ENCODE measurements at regions not wholly inside any gene's neighbourhood (a gene's known extent, or its start where the extent isn't known, plus 50 kb on each side); places are given as distances from the start of the nearest gene placed in this dataset.

- TF ChIP-seq CTCF (IDR thresholded peaks at IDR 0.05; ENCODE audit: low read length): no peak
- no peak for TF ChIP-seq EZH2 (optimal IDR thresholded peaks at IDR 0.05; ENCODE audit: low read depth, low read length)
- TF ChIP-seq EZH2phosphoT487 (IDR thresholded peaks at IDR 0.05; ENCODE audit: low read length): no peak
Measured at GRCh38 chr12:98297538-98297937, 217.9 kb upstream of the TMPO start.
